H1 (cell line): ENCODE measurements at regions not wholly inside any gene's neighbourhood (a gene's known extent, or its start where the extent isn't known, plus 50 kb on each side); places are given as distances from the start of the nearest gene placed in this dataset.

Source experiments
- CREB1 ChIP-seq: IDR thresholded peaks from 2 replicates; pipeline ENCODE4 v1.6.1; 2012; ENCODE audit warnings: inconsistent platforms
- EP300 ChIP-seq, 2 experiments: IDR thresholded peaks; 1 replicate in 1 of 2; 2 replicates in 1 of 2; pipeline ENCODE4 v1.6.1; 2011 to 2012; ENCODE audit warnings: low read depth in 2 of 2, low read length in 2 of 2, mild to moderate bottlenecking in 2 of 2, borderline replicate concordance in 1 of 2, inconsistent platforms in 1 of 2, moderate library complexity in 1 of 2
- KDM5A ChIP-seq: fragments of 200-600 bp; IDR thresholded peaks from 2 replicates; pipeline ENCODE4 v1.7.1; 2012; ENCODE audit warnings: mild to moderate bottlenecking, low read length, inconsistent platforms, mixed read lengths
- MAFK ChIP-seq: IDR thresholded peaks from 2 replicates; pipeline ENCODE4 v1.6.1; 2012; ENCODE audit warnings: low read depth, mild to moderate bottlenecking, improper control_type of control experiment, low read length
- POLR2A ChIP-seq, 2 experiments: IDR thresholded peaks; 1 replicate in 1 of 2; 2 replicates in 1 of 2; pipeline ENCODE4 v1.6.1; 2011; ENCODE audit warnings: low read depth in 2 of 2, low read length in 2 of 2, mild to moderate bottlenecking in 2 of 2; ENCODE audit errors: control extremely low read depth in 1 of 2
- RNF2 ChIP-seq: fragments of 200-900, 300-1000 bp; sonication (generic); IDR thresholded peaks from 2 replicates; pipeline ENCODE4 v1.7.1; 2016; ENCODE audit warnings: borderline replicate concordance, low read depth, mild to moderate bottlenecking, antibody characterized with exemption, low read length; ENCODE audit not compliant: poor library complexity, severe bottlenecking; ENCODE audit errors: missing control alignments

DNA sequence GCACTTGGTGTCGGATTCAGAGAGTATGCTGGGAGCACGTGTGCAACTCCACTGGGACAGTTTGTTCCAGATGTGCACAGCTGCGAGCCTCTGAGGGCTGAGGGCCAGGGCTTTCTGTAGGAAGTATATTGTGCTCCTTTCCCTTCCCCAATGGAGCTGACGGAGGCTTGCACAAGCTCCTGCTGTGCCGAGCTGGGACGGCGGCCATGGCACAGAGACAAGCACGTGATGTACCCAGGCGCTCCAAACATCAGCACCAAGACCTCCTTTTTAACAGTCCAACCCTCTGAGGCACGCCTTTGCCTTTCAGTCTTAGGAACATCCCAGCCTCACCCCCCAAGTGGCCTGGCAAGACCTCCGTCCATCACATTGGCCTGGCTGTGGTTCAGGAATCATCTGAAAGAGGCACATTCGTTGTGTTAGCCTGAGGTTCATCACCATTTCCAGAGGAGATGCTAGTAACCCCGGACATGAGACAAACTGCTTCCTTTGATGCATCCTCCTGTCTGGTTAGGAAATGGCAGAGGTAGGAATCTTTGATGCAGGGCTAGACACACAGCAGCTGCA lies 339.2 kb upstream of the KAZN start (continued):
- no peak for TF ChIP-seq RNF2
- TF ChIP-seq EP300 (IDR thresholded peaks at IDR 0.05; ENCODE audit: borderline replicate concordance in 1 of 2, low read depth in 2 of 2, low read length in 2 of 2): no peak
- no peak for TF ChIP-seq CREB1
- TF ChIP-seq KDM5A: no peak
- TF ChIP-seq POLR2A (IDR thresholded peaks at IDR 0.05; ENCODE audit: control extremely low read depth in 1 of 2, low read depth in 2 of 2, low read length in 2 of 2): no peak
- TF ChIP-seq MAFK: no peak
